GM18867 (cell line): ENCODE measurements at regions not wholly inside any gene's neighbourhood (a gene's known extent, or its start where the extent isn't known, plus 50 kb on each side); places are given as distances from the start of the nearest gene placed in this dataset.

Source experiments
- ATAC-seq: cut with Tn5 transposase; IDR thresholded peaks from one replicate; pipeline ENCODE4 v1.9.1; 2021; ENCODE audit warnings: mild to moderate bottlenecking, moderate library complexity; ENCODE audit not compliant: unreplicated experiment

DNA sequence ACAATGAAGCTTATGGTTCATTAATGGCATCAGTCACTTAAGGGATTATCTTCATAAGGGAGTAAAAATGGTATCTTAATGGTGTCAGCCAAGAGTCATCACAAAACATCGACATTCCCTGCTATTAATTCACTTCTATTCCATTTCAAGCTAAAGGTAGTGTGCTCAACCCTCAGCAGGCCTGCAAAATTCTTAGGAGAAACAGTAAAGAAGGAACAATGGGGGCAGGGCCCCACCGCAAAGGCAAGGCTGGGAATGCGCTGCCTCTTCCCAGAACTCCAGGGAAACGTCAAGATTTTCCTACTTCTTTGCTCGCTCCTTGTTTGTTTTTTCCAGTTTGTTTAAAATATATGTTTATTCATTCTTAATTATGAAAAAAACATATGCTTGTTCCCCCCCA lies 187.3 kb upstream of the TSC22D2 start:
- ATAC-seq = no peak

DNA sequence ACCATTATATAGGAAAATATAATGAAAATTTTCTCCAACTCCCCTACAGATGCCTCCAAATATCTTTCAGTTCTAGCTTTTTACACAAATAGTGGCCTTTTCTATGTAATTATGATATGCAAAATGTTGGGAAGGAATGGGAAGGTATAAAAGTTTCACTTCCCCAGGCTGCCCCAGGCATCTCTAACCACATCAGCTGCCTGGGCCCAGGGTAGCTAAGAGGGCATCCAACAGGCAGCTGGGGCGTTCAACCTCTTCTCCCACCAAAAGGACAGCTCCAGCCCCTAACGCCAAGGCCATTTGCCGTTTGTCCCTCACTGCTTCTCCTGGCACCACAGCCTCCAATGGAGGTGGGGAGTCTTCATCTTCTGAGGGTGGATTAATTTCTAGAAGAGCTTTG lies 188.1 kb upstream of the TSC22D2 start:
- no peak for ATAC-seq

DNA sequence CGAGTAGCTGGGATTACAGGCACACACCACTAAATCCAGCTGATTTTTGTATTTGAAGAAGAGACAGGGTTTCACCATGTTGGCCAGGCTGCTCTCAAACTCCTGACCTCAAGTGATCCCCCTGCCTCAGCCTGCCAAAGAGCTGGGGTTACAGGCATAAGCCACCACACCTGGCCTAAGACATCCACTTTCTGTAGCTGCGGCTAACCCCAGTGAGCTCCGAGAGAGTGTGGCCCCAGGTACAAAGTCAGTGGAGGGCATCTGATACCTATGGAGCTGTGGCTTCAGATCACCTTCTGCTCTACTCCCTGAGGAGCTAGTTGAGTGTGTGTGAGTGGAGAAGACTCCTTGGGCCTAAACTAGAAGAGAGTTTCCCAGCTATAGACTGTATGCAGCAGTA lies 189.3 kb upstream of the TSC22D2 start:
- no peak for ATAC-seq

DNA sequence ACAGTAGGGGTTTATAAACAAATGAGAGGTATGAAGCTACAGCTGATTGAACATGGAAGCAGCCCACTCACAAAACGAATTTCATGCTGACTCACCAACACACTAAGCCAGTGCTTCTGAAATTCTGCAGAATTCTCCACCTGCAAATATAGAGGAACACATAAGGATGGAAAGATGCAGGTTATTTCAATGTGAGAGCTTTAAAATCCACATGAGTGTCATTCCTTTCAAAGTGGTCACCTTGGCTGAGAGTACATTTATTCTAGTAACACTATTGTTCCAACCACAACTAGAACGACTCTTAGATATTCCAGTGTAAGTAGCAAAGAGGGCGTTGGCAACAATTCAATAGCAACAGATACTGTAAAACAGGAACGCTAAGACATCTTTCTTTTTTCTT lies 189.9 kb upstream of the TSC22D2 start:
- ATAC-seq = no peak

DNA sequence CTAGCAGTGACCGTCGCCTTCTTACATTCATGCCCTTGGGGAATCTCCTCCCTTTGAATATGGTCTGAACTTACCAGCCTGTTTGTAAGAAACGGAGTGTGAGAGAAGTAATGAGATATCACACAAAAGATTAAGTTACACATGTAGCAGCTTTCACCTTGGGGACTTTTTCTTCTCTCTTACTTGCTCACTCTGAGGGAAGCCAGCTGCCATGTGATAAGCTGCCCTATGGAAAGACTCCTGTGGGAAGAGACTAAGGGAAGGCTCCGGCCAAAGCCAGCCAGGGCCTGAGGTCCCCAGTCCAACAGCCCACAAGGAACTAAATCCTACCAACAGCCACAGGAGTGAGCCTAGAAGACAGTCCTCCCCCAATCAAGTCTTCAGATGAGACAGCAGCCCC lies 190.4 kb upstream of the TSC22D2 start:
- ATAC-seq = no peak

DNA sequence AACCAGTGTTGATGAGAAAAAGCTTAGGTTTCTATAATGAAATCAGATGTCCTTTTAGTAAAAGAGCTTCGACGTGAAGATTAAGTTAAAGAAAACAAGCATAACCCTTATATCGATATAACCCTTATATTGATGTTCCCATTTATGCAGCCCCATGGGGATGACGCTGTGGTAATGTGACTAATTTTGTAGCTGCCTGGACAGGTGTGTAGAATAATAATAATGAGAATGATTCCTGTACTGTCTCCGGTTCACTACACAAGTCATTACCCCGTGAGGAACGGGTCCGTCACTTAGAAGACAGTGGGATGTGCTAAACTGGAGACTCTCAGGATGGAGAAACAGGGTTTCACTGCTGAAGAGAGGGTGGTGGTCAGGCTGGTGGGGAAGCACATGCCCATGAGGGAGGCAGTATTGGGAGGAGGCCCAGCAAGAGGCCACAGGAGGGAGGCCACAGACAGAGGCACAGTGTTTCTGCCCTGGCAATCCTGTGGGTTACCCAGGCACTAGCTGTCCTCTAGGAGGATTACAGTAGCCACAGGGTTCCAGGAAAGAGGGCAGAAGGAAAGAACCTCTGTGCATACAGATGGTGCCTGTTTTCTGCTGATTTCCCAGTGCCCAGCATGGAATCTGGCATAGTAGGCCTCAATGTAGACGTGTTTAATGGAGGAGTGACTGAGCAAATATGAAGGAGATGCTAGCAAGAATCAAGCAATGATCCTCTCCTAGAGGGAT lies 191.1 kb upstream of the TSC22D2 start:
- peak; percentile 42 for ATAC-seq

DNA sequence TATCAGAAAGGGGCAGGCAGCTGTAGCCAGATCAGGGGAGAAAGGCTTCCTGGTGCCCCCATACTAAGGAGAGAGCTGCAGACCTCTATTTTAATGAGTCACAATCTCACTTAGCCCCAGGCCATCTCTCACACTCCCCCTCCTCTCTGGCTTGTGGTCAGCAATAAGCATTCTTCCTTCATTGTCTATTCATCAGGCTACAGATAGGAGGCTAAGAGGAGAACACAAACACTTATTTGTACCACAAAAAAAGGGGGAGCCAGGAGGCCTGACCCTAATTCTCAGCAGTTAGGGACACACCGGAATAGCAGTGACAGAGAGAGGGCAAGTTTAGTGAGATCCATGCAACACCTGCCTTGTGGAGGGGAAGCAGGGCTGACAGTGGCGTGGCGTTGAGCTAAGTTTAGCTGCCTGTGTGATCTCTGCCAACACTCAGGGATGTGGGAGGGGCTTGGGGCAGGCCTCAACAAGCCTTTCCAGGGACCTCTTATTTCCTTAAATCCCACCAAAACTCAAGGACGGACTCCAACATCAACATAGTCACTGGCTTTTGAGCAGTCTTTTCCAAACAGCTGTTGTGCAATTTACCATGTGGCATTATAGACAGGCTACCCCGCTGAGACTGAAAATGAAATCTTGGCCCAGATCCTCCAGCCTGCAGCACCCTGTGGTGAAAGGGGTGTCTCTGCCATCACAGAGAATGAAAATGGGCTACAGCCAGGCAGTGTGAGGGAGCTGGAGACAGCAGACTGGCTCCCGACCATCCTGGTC lies 191.9 kb upstream of the TSC22D2 start:
- ATAC-seq = peak; percentile 65

DNA sequence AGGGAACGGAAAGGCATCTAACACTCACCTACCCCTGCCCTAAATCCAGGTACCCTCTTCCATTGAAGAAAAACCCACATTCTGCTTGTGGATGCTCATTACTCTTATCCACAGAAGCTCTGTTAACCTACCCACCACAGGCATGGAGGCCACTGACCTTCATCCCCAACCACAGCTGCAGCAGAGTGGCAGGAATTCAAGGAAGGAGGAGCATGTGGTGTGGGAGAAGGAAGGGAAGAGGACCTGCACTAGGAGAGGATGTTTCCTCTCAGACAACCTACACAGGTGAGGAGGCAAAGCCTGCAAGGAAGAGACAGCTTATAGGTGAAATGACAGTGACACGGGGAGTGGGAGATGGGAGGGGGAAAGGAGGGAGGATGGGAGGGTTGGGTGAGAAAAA lies 192.5 kb upstream of the TSC22D2 start:
- ATAC-seq = no peak

DNA sequence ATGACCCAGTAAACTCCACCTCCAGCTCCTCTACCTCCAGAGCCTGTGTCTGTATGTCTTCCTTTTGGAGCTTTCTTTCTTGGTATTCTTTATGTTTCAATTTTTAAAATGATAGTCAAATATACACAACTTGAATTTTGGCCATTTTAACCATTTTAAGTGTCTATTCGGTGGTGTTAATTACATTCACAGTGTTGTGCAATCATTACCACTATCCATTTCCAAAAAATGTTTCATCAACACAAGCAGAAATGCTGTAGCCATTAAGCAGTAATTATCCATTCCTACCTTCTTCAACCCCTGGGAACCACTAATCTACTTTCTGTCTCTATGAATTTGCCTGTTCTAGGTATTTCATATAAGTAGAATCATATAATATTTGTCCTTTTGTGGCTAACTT lies 194.5 kb upstream of the TSC22D2 start:
- no peak for ATAC-seq

DNA sequence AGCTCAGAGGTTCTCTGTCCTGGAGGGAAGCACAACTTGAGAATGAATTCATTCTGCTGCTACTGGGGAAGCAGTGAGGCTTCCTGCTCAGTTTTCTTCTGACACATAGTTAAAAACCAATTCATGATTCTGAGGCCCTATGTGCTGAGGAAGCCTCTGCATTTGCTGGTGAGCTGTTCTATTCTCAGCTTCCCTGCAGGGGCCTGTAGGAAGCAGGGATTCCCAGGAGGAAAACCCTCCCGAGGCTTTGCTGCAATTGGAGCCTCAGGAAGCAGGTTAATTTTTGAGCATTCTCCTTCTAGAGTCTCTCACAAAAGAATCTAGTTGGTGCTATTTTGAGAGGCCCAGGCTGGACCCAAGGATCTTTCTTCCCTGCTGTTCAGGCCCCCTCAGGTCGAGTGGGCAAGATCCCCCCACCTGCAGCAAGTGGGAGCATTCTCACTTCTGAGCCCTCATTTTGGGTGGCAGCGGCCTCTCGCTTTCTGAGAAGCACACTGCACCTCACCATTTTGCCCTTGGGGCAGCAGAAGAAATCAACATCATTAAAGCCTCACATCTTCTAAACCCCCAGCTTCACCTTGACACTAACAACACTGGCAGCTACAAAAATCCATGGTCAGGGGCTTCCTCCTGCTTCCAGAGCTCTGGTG lies 197.5 kb upstream of the TSC22D2 start:
- ATAC-seq = no peak

DNA sequence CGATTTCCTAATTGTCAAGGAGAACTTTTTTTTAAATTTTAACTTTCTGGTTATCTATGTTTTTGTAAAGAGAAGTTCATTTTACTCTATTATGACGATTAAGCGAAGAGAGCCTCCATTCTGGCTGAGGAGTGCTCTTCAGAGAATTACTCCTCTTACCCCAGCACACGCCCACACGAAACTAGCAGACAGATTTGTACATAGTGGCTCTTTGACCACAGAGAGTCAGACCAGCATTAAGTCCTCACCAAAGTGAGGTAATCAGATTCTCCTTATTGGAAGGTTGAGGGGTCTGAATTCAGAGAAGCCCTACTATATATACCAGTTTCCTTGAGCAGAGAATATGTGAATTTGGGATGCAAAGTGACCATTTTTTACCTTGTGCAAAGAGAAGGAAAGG lies 204.8 kb upstream of the TSC22D2 start:
- peak; percentile 43 for ATAC-seq

DNA sequence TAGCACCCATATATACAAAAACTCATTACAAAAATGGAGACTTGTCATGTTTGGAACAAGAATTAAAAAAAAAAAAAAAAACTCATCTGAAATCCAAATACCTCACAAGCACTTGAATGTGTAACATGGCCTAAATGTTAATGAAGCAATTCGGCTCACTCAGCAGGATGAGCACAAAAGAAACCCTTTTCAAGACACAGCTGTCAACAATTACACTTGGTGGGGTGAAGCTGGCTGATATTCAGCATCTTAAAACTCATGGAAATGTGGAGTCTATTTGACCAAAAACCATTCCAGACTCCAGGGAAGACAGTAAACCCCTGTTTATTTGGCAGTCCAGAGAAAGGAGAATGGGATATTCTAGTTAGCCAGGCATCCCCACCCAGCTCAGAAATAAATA lies 205.4 kb upstream of the TSC22D2 start:
- no peak for ATAC-seq

DNA sequence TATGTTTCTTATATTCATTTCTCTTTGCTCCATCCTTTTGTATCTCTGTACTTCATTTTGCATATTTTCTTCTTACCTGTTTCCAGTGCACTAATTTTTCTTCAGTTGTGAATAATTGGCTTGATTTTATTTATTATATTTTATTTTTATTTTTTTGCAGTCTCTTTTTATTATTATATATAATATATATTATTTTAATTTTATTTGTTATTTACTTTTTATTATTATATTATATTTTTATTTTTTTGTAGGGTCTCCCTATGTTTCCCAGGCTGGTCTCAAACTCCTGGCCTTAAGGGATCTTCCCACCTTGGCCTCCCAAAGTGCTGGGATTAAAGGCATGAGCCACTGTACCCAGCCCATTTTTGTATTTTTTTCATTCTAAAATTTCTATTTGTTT lies 213.1 kb upstream of the TSC22D2 start:
- ATAC-seq = no peak

DNA sequence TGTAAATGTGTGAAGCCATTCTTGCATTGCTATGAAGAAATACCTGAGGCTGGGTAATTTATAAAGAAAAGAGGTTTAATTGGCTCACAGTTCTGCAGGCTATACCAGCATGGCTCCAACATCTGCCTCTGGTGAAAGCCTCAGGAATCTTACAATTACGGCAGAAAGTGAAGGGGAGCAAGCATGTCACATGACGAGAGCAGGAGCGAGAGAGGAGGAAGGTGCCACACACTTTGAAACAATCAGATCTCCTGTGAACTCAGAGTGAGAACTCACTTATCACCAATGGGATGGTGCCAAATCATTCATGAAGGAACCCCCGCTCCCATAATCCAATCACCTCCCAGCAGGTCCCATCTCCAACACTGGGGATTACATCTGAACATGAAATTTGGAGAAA lies 213.6 kb upstream of the TSC22D2 start:
- no peak for ATAC-seq

DNA sequence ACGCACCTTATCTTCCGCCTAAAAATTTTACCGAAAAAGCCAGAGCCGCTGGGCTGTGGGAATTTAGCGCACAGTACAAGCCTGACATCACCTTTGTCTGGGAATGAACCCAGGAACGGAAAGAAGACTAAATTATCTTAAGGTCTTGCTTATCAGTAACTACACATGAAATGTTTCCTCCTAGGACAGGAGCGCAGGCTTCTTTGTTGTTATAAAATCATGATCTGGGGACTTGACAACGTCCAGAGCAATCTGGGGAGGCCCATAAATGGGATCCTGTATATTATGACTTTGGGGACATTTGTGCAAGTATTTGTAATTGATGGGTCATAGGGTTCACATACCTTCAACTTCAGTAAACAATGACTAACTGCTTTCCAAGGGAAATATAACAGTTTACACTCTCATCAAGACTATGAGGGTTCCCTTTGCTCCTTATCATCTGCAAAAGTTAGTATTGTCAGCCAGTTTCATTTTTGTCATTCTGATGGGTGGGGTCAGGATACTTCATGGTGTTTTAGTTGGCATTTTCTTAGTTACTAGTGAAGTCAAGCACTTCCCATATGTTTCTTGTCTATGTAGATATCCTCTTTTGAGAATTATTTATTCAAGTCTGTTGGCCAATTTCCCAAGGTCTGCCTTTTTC lies 213.9 kb upstream of the PFN2 start:
- ATAC-seq = peak; percentile 6

DNA sequence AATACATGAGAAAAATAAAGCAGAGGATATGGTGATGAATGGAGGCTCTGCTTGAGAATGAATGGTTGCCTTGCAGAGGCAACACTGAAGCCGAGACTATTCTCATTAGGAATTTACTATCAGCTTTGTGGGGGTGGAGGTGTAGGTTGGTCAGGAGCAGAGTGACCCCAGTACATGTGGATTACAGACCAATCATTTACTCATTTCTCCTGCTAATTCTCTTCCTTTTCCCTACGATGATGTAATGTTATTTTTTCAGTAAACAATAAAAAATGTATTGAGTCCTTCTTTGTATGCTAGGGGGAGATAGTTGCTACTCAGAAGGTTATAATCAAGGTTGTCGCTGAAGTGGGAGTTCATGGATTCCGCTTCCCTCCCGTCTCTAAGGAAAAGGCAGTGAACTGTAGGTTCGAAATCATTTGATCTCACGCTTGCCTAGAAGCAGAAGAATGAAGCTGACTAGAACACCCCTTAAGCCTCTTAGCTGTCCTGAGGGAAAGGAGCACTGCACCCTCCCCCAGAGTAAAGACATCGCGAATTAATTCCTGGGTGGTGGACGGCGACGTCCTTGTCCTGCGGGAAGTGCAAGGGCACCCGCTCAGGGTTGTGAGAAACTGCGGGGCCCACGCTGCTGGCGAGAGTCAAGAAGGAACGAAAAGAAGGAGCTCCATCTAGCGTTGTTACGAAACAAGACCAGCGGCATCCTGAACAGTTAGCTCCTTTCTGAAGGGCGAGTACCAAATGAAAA lies 213.2 kb upstream of the PFN2 start:
- ATAC-seq = peak; percentile 92

DNA sequence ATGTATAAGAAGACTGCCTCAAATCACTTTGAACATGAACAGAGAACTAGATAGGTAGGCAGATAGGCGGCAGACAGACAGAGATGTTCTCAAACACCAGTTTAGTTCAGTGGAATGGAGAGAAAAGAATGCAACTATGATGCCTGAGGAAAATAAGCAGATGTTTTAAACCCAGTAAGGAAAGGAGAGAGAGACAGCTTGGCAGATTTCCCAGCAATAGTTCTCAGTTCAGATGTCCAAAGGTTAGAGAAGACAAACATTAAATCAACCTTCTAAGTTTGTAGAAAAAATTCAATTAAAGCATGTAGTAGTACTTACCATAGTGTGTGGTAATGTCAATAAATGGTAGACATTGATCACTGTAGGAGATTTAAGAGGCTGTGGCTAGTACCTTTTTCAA lies 209.6 kb upstream of the PFN2 start:
- no peak for ATAC-seq

DNA sequence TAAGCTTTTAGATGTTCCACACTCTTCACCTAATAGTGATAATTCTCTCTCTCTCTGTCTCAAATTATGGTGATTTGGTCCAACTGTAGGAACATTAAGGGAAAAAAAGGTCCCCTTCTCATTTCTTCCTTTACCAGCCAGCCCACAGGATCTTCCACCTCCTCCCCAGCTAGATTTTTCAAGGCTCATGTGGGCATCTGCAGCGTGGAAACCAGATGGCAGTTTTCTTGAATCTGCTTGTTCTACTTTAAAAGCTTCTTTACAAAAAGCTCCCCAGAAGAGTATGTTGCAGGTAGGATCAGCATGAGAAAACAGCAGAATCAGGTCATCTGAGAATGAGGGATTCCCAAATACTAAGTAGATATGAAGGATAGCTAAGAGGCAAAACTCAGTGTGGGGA lies 208.6 kb upstream of the PFN2 start:
- ATAC-seq = no peak

DNA sequence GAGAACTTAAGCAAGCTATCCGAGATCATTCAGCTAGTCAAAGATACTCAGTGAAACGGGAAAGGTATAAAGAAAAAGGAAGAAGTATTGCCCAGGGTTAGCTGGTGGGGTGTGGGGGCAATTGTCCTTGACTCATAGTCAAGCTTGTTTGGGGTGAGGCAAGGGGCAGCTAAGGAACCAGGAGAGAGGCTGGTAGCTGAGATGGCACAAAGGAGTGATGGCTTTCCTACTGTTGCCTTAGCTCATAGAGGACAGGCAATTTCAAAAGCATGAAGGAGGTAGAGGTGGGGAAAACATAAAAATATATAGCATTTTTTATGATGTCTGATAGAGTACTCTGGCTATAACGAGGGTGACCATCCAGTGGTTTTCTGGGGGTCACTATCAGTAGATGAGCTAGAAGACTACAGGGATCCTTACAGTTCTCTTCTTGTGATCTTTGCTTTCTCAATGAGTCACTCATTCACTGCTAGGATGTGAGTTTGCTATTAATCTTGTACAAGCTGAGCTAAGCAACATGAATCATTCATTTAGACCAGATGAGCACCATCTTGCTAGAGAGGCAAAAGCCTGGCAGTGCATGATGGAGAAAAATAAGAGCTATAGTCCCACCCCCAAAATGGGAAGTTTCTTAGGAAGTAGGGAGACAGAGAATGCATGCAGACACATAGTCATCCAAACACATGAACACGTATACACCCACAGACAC lies 207.1 kb upstream of the PFN2 start:
- no peak for ATAC-seq

DNA sequence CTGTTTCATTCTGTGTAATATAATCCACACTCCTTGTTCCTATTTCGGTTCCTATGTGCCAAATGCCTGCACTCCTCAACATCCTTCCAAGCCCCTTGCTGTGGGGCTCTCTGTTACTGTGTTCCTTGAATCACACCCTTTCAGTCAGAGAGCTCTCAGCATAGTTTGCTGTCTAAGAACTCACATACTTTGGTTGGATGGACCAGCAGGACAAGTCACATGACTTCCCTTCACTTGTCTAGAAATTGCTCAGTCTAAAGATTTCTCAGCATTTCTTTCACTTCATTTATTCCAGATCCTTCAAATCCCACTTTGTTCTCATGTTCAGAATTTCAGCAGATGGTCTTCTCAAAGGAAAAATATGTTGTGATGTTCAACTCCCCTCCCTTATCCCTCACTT lies 203.5 kb upstream of the PFN2 start:
- no peak for ATAC-seq
